ENCODE measurements at regions not wholly inside any gene's neighbourhood (a gene's known extent, or its start where the extent isn't known, plus 50 kb on each side); places are given as distances from the start of the nearest gene placed in this dataset.
"Not testable (repeated sequence)": the region's sequence is repeated elsewhere in the genome, so short reads cannot be mapped to it uniquely, and the experiment has no call there.

- no peak for DNase-seq
Measured at GRCh38 chr5:117568126-117568525, 993.5 kb upstream of the SEMA6A start.

DNA sequence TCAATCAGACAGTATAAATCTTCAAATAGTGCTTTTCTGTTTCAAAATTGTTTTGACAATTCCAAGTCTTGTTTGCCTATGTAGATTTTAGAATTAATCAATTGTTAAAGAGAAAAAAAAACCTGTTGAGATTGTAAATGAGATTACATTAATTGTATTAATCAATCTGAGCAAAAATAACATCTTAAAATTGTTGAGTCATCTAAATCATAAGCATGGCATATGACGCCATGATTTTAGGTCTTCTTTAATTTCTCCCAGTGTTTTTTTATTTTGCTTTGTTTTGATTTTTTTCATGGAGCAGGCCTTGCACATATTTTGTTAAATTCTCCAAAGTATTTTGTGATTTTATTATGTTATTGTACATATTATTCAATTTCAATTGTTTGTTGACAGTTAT lies 988.0 kb upstream of the SEMA6A start:
- DNase-seq: no peak

- no peak for DNase-seq
Measured at GRCh38 chr5:117561531-117561930, 986.9 kb upstream of the SEMA6A start.

- no peak for DNase-seq
Measured at GRCh38 chr5:117559005-117559844, 984.6 kb upstream of the SEMA6A start.

DNA sequence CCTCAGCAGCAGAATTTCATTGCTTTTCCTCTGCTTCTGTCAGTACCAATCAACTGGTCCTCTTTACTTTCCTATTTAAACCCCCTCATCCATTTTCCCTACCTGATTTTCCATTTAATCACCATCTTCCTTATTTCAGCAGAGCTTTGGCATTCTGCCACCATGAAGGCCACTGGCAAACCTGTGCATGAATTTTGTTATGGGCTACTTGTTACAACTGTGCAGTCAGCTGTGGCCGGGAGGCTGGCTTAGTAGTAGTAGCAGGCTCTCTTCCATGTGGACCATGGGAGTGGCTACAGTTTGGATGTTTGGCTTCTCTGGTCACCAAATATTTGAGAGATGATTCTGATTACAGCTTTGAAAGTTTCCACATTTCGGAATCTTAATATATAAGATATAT lies 976.6 kb upstream of the SEMA6A start:
- no peak for DNase-seq

DNA sequence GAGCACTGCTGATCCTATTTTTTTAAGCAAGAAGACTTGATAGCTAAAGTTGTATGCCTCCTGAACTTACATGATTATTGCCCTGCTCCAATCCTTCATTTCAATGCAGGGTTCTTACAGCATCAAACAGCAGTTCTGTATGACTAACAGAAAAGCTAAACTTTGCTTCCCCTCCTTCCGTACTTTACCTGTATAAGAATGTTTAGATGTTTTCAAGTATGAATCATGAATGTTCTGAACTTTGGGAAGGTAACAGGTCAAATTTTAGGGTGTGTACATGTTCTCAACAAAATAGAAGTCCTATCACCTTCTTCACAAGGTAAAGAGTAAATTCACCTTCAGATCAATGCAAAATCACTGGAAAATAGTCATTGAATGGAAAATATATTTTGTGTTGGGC lies 972.6 kb upstream of the SEMA6A start:
- no peak for DNase-seq

GRCh38 chr5:117539692-117540091 lies 965.1 kb upstream of the SEMA6A start:
- no peak for DNase-seq

GRCh38 chr5:117533792-117534191 lies 959.2 kb upstream of the SEMA6A start:
- DNase-seq: no peak

DNA sequence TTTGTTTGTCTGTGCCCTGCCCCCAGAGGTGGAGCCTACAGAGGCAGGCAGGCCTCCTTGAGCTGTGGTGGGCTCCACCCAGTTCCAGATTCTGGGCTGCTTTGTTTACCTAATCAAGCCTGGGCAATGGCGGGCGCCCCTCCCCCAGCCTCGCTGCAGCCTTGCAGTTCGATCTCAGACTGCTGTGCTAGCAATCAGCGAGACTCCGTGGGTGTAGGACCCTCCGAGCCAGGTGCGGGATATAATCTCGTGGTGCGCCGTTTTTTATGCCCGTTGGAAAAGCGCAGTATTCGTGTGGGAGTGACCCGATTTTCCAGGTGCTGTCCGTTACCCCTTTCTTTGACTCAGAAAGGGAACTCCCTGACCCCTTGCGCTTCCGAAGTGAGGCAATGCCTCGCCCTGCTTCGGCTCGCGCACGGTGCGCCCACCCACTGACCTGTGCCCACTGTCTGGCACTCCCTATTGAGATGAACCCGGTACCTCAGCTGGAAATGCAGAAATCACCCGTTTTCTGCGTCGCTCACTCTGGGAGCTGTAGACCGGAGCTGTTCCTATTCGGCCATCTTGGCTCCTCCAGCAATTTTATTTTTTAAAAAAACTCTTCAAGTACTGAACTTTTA lies 958.5 kb upstream of the SEMA6A start:
- not testable (repeated sequence) for DNase-seq

- DNase-seq: no peak
Measured at GRCh38 chr5:117519957-117520500, 945.4 kb upstream of the SEMA6A start.

DNA sequence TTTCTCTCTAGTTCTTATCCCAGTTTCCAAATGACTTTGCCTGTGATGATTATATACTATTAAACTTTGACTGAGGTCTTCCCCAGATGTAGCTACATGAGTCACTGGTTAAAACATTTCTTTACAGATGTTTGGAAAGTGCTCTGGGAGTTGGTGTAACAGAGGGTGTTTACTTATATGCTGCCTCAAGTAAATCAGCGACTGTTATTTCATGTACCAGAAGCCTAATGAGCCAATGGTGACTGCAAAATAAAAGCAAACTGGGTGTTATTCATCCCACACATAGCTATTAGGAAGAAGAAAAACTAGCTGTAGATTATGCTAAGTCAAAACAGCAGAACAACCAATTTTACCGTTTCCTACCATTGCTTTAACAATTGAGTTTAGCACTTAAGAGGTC lies 929.7 kb upstream of the SEMA6A start:
- DNase-seq: no peak

DNA sequence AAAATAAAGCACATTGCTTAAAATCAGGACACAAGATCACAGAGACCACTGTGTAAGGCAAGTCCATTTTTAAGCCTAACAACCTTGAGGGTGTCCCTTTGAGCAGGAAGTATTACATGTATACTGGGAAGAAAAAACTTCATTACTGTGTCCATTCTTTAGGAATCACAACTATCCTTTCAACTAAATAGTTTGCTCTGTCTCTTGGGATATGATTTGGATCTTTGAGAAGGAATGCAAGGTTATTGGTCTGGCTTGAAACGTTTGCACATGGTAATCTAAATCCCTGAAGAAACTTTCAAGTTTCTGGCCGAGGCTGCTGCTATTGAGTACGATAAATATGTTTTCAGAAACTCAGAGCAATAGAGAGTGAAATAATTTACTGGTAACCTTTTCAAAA lies 923.0 kb upstream of the SEMA6A start:
- no peak for DNase-seq

GRCh38 chr5:117496801-117497200 lies 922.2 kb upstream of the SEMA6A start:
- no peak for DNase-seq

DNA sequence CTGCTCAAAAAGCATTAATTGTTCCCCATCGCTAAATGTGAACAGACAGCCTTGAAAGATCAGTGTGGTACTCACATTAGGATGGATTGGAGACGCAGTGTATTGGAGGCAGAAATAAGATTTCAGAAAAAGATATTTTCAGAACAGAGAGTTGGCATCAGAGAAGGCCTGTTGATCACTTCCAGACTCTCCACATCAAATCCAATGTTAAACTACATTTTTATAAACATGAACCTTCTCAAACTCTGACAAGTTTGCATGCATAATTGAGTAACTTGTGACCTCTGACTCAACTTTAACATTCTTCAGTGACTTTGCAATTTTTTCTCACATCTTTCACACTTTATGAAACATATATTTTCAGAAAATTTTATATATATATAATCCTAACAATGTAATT lies 919.6 kb upstream of the SEMA6A start:
- DNase-seq: no peak

DNA sequence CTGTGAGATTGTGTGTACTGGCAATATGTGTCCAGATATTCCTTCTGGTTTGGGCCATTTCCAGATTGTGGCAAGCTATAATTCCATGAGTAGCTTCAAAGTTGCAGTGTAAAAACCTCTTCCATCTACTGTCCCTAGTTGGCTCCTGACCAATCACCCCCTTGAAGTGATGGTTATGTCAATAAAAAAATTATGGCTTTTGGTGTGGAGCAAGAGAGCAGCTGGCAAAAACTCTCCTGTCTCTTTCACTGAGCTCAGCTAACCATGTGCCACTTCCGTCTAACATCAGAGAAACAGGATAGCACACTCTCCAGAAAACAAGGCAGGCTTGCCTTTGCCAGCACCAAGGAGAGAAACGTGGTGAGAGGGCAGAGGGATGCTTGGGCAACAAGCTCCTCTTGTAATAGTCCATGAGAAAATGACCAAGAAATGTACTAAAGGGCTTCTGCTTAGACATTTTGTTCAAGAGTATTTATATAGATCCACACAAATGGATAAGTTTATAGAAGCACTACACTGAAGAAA lies 914.4 kb upstream of the SEMA6A start:
- peak; percentile 20 for DNase-seq

GRCh38 chr5:117487556-117487955 lies 912.9 kb upstream of the SEMA6A start:
- no peak for DNase-seq

GRCh38 chr5:117486879-117487391 lies 912.3 kb upstream of the SEMA6A start:
- DNase-seq: peak; percentile 65

GRCh38 chr5:117486261-117486660 lies 911.6 kb upstream of the SEMA6A start:
- no peak for DNase-seq

DNA sequence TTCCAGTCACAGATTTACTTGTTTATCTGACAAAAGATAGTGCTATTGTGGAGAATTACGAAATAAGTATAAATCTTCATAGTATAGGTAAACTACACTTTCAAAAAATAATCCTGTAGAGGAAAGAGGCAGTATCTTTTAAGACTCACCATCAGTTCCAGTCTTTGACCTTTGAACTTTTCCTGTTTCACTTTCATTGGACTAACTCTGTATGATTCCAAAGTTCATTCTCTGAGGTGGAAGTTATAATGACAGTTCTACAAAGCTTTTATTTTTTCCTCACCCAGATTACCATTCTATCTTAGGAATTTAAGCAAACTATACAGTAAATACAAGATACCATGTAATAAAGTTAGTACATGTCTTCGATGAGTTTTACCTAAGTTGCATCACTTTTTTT lies 901.3 kb upstream of the SEMA6A start:
- no peak for DNase-seq

DNA sequence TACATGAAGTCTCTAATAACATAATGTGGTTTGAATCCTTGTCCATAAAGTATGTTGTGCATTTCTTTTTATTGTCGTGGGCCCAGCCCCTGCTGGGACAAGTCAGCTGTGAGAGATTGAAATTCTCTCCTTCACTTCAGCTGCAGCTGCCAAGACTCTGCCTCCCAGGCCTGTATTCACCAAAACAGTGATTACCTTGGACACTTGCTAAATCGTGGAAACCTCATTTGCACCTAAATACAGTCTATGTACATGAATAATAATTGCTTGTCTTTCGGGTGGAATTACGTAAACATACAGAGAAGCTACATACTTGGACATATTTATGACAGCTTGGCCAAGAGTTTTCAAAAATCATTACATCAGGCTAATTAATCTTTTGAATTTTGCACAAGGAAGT lies 898.5 kb upstream of the SEMA6A start:
- DNase-seq: no peak

DNA sequence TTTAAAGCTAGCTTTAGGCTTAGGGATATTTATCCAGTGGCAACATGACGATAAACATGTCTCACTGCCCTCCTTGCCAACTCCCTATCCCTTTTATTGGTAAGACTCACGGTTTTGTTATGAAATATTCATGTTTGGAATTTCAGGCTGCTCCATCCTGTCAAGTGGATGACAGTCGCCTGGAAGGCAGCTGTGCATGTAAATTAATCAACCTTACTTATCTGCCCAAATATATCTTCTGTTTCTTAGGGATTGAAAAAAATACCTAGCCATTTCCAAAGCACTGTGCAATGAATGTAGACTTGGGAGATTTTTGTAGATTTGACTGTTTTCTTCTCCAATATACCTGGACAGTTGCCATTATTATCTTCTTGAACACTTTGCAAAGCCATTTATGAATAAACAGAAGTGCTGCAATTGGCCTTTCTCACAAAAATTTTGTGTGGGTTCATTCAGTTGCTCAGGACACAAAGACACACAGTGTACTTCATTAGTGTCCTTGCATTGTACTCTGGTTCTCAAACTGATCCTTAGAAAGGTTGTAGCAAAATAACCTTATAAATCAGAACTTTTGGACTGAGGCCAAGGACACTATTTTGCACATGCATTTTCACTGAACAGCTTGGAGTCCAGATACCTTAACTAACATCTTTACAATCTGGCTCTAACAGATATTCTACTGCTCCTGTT lies 889.4 kb upstream of the SEMA6A start:
- no peak for DNase-seq

GRCh38 chr5:117461966-117462365 lies 887.3 kb upstream of the SEMA6A start:
- DNase-seq: no peak

- no peak for DNase-seq
Measured at GRCh38 chr5:117461403-117461802, 886.8 kb upstream of the SEMA6A start.
